GM23338 (cell line): ENCODE measurements at regions not wholly inside any gene's neighbourhood (a gene's known extent, or its start where the extent isn't known, plus 50 kb on each side); places are given as distances from the start of the nearest gene placed in this dataset.

Experiments
- ATAC-seq: fragments of 200-7000 bp; cut with Tn5 transposase; 3 replicates; pipeline ENCODE4 v1.9.1; 2020
- DNase-seq: peaks from one replicate; pipeline ENCODE4 v3.0.0-alpha.2; 2015; ENCODE audit warnings: low spot score
- H2AFZ ChIP-seq: fragments of 200-600 bp; sonication (generic); 2 replicates; pipeline ENCODE4 v1.8.0; 2016; ENCODE audit warnings: antibody characterized with exemption, mild to moderate bottlenecking, moderate library complexity
- H3F3A ChIP-seq: fragments of 200-600 bp; sonication (generic); replicated peaks from 2 replicates; pipeline ENCODE4 v1.8.0; 2017; ENCODE audit warnings: antibody characterized with exemption, mixed run types, low read depth
- H3K27ac ChIP-seq: fragments of 200-600 bp; sonication (generic); 2 replicates; pipeline ENCODE4 v1.6.1; 2016; ENCODE audit warnings: low read depth
- H3K27me3 ChIP-seq: fragments of 200-600 bp; sonication (generic); 2 replicates; pipeline ENCODE4 v1.8.0; 2016; ENCODE audit warnings: mild to moderate bottlenecking, mixed run types, moderate library complexity; ENCODE audit not compliant: insufficient read depth
- H3K36me3 ChIP-seq: fragments of 200-600 bp; sonication (generic); 2 replicates; pipeline ENCODE4 v1.8.0; 2016; ENCODE audit warnings: mild to moderate bottlenecking; ENCODE audit not compliant: insufficient read depth
- H3K4me1 ChIP-seq: fragments of 200-600 bp; sonication (generic); 2 replicates; pipeline ENCODE4 v1.8.0; 2016; ENCODE audit warnings: mild to moderate bottlenecking, moderate library complexity; ENCODE audit not compliant: insufficient read depth
- H3K4me2 ChIP-seq: fragments of 200-600 bp; sonication (generic); 2 replicates; pipeline ENCODE4 v1.7.1; 2017; ENCODE audit warnings: mixed run types
- H3K4me3 ChIP-seq: fragments of 200-600 bp; sonication (generic); 2 replicates; pipeline ENCODE4 v1.6.1; 2016; ENCODE audit warnings: mixed run types
- H3K79me2 ChIP-seq: fragments of 200-600 bp; sonication (generic); replicated peaks from 2 replicates; pipeline ENCODE4 v1.8.0; 2017; ENCODE audit warnings: mild to moderate bottlenecking; ENCODE audit not compliant: insufficient read depth
- H3K9me2 ChIP-seq: fragments of 200-600 bp; sonication (generic); 2 replicates; pipeline ENCODE4 v1.8.0; 2017; ENCODE audit not compliant: insufficient read depth
- H4K20me1 ChIP-seq: fragments of 200-600 bp; sonication (generic); replicated peaks from 2 replicates; pipeline ENCODE4 v1.8.0; 2017; ENCODE audit warnings: mild to moderate bottlenecking; ENCODE audit not compliant: insufficient read depth
- H3K27ac Mint-ChIP-seq: 2 replicates; pipeline ENCODE4 v1.8.0; 2020; ENCODE audit warnings: inconsistent platforms, mild to moderate bottlenecking, moderate library complexity, mixed read lengths
- H3K27me3 Mint-ChIP-seq: 3 replicates; pipeline ENCODE4 v1.8.0; 2022; ENCODE audit warnings: low read depth, mild to moderate bottlenecking, moderate library complexity, mixed read lengths, inconsistent platforms; ENCODE audit not compliant: insufficient read depth, poor library complexity
- H3K36me3 Mint-ChIP-seq: 3 replicates; pipeline ENCODE4 v1.8.0; 2021; ENCODE audit warnings: low read depth, mild to moderate bottlenecking, inconsistent platforms, moderate library complexity, mixed read lengths
- H3K4me1 Mint-ChIP-seq: 3 replicates; pipeline ENCODE4 v1.8.0; 2020; ENCODE audit warnings: mild to moderate bottlenecking, inconsistent platforms, mixed read lengths
- H3K4me3 Mint-ChIP-seq: 3 replicates; pipeline ENCODE4 v1.8.0; 2021; ENCODE audit warnings: moderate library complexity, mild to moderate bottlenecking, inconsistent platforms, mixed read lengths
- H3K9me3 Mint-ChIP-seq: 3 replicates; pipeline ENCODE4 v1.8.0; 2020; ENCODE audit warnings: moderate library complexity, mild to moderate bottlenecking, inconsistent platforms, mixed read lengths
- CREB1 ChIP-seq: fragments of 250-450 bp; sonication (Bioruptor Pico); IDR thresholded peaks from 2 replicates; pipeline ENCODE4 v1.5.0; 2020; ENCODE audit warnings: low read depth, mild to moderate bottlenecking, moderate library complexity
- CTCF ChIP-seq, 2 experiments: fragments of 200-600 bp in 1 of 2; sonication (generic) in 1 of 2; conservative IDR thresholded peaks; 2 replicates each; pipeline versions ENCODE4 v1.5.1 to v1.6.1; 2016 to 2017; ENCODE audit warnings: antibody characterized with exemption in 2 of 2, low read depth in 2 of 2, mild to moderate bottlenecking in 2 of 2, moderate library complexity in 1 of 2
- ETS1 ChIP-seq: IDR thresholded peaks from 2 replicates; pipeline ENCODE4 v1.6.1; 2016; ENCODE audit warnings: antibody characterized with exemption
- EZH2 ChIP-seq: fragments of 200-600 bp; sonication (generic); IDR thresholded peaks from one replicate; pipeline ENCODE4 v1.8.0; 2017; ENCODE audit warnings: antibody characterized with exemption, mild to moderate bottlenecking, low read depth; ENCODE audit not compliant: unreplicated experiment
- EZH2phosphoT487 ChIP-seq: fragments of 200-600 bp; sonication (generic); IDR thresholded peaks from one replicate; pipeline ENCODE4 v1.8.1; 2018; ENCODE audit warnings: antibody characterized with exemption; ENCODE audit not compliant: unreplicated experiment
- JUNB ChIP-seq: IDR thresholded peaks from one replicate; pipeline ENCODE4 v1.6.1; 2016; ENCODE audit warnings: antibody characterized with exemption; ENCODE audit not compliant: unreplicated experiment
- NANOG ChIP-seq: IDR thresholded peaks from 2 replicates; pipeline ENCODE4 v1.6.1; 2016; ENCODE audit warnings: antibody characterized with exemption, borderline replicate concordance
- POLR2AphosphoS5 ChIP-seq: IDR thresholded peaks from 2 replicates; pipeline ENCODE4 v1.6.1; 2016; ENCODE audit warnings: antibody characterized with exemption, low read depth
- REST ChIP-seq: IDR thresholded peaks from one replicate; pipeline ENCODE4 v1.6.1; 2018; ENCODE audit warnings: antibody characterized with exemption; ENCODE audit not compliant: unreplicated experiment
- STAT1 ChIP-seq: IDR thresholded peaks from one replicate; pipeline ENCODE4 v1.6.1; 2016; ENCODE audit warnings: antibody characterized with exemption; ENCODE audit not compliant: unreplicated experiment
- ZNF114 ChIP-seq: fragments of 250-450 bp; sonication (Bioruptor Pico); IDR thresholded peaks from 2 replicates; pipeline ENCODE4 v1.5.0; 2020; ENCODE audit warnings: mild to moderate bottlenecking, moderate library complexity
- ZNF331 ChIP-seq: fragments of 250-450 bp; sonication (Bioruptor Pico); IDR thresholded peaks from 2 replicates; pipeline ENCODE4 v1.5.0; 2020; ENCODE audit warnings: low read depth, mild to moderate bottlenecking, moderate library complexity

GRCh38 chrX:13142891-13143290 is 98.5 kb upstream of the FAM9C start:
- H3K27me3 ChIP-seq = no peaks in the 10 kb centered on the region
- H3K9me2 ChIP-seq = no peaks in the 10 kb centered on the region
- H3K4me2 ChIP-seq = no peak overlapping the region
- Mint-ChIP-seq H3K27ac (no peak overlapping the region), H3K9me3 (peaks cover 42% of the 10 kb centered on the region), H3K36me3 (peaks cover 29% of the 10 kb centered on the region), H3K27me3 (peaks cover 2% of the 10 kb centered on the region), H3K4me3 (no peak overlapping the region), H3K4me1 (no peaks in the 10 kb centered on the region)
- H3K27ac ChIP-seq = no peak overlapping the region
- H3K36me3 ChIP-seq = no peaks in the 10 kb centered on the region
- DNase-seq = no peak
- no peaks in the 10 kb centered on the region for H3F3A ChIP-seq
- H3K4me1 ChIP-seq = no peaks in the 10 kb centered on the region
- ATAC-seq = no peak
- H2AFZ ChIP-seq = no peak overlapping the region
- H3K4me3 ChIP-seq = no peak overlapping the region
- TF ChIP-seq JUNB (no peak), CTCF (conservative IDR thresholded peaks at IDR 0.05; ENCODE audit: low read depth in 2 of 2) (no peak), REST (no peak), EZH2phosphoT487 (no peak), EZH2 (no peak), ETS1 (no peak), NANOG (no peak), POLR2AphosphoS5 (no peak), CREB1 (CRISPR knock-in tag) (no peak), ZNF114 (CRISPR knock-in tag) (no peak), STAT1 (no peak), ZNF331 (CRISPR knock-in tag) (no peak)
- H3K79me2 ChIP-seq = no peaks in the 10 kb centered on the region
- H4K20me1 ChIP-seq = no peaks in the 10 kb centered on the region
